ENCODE measurements at regions not wholly inside any gene's neighbourhood (a gene's known extent, or its start where the extent isn't known, plus 50 kb on each side); places are given as distances from the start of the nearest gene placed in this dataset.

DNA sequence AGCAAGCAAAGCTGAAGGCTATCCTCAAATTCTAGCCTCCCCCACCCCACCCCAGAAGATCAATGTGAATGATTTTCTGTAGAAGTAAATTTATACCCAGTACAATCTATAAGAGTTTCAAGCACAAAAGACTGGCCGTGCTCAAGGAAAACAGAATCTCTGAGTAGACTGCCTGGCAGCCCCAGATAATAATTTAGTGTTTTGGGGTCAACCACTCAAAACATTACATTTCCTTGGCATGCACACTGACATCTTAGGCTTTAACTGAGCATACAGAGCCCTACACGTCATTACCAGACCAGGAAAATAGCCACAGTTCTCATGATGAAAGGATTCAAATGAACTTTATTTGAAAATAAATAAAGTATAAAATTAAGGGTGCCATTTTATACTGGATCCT is 376.5 kb downstream of the TBL1XR1 start:
- no peak for TF ChIP-seq POLR2A (IDR thresholded peaks at IDR 0.05)
- TF ChIP-seq, protein P1, sequence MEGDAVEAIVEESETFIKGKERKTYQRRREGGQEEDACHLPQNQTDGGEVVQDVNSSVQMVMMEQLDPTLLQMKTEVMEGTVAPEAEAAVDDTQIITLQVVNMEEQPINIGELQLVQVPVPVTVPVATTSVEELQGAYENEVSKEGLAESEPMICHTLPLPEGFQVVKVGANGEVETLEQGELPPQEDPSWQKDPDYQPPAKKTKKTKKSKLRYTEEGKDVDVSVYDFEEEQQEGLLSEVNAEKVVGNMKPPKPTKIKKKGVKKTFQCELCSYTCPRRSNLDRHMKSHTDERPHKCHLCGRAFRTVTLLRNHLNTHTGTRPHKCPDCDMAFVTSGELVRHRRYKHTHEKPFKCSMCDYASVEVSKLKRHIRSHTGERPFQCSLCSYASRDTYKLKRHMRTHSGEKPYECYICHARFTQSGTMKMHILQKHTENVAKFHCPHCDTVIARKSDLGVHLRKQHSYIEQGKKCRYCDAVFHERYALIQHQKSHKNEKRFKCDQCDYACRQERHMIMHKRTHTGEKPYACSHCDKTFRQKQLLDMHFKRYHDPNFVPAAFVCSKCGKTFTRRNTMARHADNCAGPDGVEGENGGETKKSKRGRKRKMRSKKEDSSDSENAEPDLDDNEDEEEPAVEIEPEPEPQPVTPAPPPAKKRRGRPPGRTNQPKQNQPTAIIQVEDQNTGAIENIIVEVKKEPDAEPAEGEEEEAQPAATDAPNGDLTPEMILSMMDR (IDR thresholded peaks at IDR 0.05) = no peak

Data from lower leg skin (tissue), 3 donors.